ENCODE measurements at regions not wholly inside any gene's neighbourhood (a gene's known extent, or its start where the extent isn't known, plus 50 kb on each side); places are given as distances from the start of the nearest gene placed in this dataset.
"Not testable (repeated sequence)": the region's sequence is repeated elsewhere in the genome, so short reads cannot be mapped to it uniquely, and the experiment has no call there.

- DNase-seq = no peak
Observed at GRCh38 chr3:145649368-145649887, 511.6 kb downstream of the PLOD2 start.

DNA sequence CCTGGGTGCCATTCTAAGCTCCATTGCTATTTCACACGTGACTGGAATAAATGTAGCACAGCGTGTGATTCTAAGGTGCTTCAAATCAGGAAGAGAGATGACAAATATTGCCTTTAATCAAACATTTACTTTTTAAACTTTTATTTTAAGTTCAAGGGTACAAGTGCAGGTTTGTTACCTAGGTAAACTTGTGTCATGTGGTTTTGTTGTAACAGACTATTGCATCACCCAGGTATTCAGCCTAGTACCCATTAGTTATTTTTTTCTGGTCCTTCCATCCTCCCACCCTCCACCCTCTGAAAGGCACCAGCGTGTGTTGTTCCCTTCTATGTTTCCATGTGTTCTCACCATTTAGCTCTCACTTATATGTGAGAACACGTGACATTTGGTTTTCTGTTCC, 510.8 kb downstream of the PLOD2 start:
- DNase-seq = no peak

DNA sequence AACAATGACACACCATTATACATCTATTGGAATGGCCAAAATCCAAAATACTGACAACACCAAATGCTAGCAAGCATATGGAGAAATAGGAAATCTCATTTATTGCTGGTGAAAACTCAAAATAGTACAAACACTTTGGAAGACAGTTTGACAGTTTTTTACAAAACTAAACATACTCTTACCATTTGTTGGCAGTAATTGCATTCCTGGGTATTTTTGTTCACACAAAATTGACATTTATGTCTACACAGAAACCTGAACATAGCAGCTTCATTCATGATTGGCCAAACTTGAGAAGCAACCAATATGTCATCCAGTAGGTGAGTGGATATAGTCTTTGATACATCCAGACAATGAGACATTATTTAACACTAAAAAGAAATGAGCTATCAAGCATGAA, 489.9 kb downstream of the PLOD2 start:
- no peak for DNase-seq

DNA sequence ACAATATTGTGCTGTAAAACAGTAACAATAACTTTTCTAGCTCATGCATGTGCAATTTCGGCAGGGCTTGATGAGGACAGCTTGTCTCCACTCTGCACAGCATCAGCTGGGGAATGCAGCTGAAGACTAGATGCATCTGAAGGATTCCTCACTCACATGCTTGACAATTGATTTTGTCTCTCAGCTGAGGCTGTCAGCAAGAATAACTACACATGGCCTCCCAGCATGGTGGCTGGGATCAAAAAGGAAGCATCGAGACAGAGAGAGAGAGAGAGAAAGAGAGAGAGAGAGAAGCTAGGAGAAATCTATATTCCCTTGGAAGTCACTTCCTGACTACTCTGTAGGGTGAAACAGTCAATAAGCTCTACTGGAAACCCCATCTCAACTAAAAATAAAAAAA, 487.1 kb downstream of the PLOD2 start:
- DNase-seq = no peak

GRCh38 chr3:145678401-145678800, 482.6 kb downstream of the PLOD2 start:
- DNase-seq = no peak

GRCh38 chr3:145681181-145681580, 479.8 kb downstream of the PLOD2 start:
- DNase-seq = no peak

GRCh38 chr3:145687978-145688377, 473.0 kb downstream of the PLOD2 start:
- DNase-seq = not testable (repeated sequence)

GRCh38 chr3:145692751-145693150, 468.2 kb downstream of the PLOD2 start:
- DNase-seq = no peak

GRCh38 chr3:145696011-145696410, 465.0 kb downstream of the PLOD2 start:
- DNase-seq = no peak

GRCh38 chr3:145698250-145698649, 462.7 kb downstream of the PLOD2 start:
- DNase-seq = no peak

DNA sequence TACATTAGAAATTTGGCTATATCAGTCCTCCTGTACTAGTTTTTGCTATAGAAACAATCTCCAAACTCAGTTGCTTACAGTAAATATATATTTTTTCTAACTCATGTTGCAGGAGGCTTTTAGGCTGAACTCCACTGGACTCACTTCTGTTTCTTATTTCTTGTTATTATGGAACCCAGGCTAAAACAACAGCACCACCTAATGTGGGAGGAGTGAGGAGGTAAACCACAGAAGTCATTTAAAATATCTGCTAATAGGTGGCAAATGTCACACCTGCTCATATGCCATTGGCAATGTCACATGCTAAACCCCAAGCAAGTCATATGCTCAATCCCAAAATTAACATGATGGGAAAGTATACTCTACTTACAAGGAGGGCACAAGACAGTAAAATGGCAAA, 462.2 kb downstream of the PLOD2 start:
- no peak for DNase-seq

DNA sequence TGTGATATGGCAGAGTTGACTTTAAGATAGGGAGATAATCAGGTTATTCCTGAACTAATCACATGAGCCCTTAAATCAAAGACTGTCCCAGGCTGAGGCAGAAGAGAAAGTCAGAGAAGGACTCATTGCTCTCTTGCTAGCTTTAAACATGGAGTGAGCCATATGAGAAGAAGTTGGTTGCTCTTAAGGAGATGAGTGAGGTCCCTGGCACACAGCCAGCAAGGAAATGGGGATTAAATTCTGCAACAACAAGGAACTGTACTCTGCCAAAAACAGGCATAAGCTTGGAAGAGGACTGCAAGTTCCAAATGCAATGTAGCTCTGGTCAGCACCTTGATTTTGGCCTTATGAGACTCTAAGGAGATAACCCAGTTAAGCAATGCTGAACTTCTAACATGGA, 457.0 kb downstream of the PLOD2 start:
- DNase-seq = no peak

- not testable (repeated sequence) for DNase-seq
Observed at GRCh38 chr3:145709779-145710178, 451.2 kb downstream of the PLOD2 start.

DNA sequence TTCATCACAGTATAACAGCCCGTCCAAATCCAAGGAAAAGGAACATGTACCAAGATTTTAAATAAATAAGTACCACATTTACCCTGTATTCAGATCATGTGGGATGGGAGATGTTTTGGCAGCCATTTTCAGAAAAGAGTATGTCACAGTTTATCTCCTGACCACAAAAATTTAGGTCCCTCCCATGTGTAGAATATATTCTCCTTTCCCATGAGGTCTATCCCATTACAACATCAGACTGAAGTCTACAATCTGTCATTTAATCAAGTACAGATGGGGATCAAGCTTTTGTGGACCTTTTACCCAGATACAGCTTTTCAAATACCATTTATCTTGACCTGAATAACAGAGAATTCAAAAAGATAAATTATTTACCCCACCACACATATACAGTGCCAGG, 444.5 kb downstream of the PLOD2 start:
- DNase-seq = no peak

- no peak for DNase-seq
Observed at GRCh38 chr3:145719114-145719513, 441.9 kb downstream of the PLOD2 start.

DNA sequence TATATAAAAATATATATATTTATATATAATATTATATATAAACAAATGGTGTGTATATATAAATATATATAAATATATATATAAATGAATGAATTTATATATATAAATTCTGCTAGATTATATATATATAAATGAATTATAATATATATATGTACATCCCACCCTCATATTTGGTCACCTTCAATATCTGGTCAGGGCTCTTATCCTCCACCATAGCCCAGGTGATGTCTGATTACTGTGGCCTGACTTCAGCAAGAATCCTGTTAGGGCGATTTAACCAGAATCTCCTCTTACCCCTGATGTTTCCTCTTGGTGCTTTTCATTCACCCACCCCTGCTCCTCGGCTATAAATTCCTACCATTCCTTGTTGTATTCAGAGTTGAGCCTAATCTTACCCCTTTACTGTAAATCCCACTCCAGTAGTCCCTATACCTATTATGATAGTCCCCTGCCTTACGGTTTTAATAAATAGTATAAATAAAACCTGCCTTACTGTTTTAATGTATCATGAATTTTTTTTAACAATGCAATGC, 439.6 kb downstream of the PLOD2 start:
- DNase-seq = no peak

DNA sequence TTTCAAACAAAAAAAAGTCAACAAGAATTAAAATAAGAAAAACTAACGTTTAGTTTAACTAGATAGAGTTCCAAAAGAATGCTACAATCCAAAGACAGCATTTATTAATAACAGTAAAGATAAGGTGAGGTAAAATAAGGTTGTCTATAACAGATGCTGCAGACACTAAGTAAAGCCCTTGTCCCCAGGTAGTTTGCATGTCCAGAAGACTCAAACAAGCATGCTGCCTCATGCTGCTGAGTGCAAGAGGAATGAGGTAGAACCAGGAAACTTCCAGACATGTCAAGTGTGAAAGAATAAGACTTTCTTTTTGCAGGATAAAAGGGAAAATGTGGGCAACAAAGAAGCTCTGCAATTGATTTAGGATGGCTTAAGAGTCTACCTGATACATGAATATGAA, 439.2 kb downstream of the PLOD2 start:
- no peak for DNase-seq

- no peak for DNase-seq
Observed at GRCh38 chr3:145727476-145727875, 433.5 kb downstream of the PLOD2 start.

- DNase-seq = peak; percentile 63
Observed at GRCh38 chr3:145735631-145736030, 425.4 kb downstream of the PLOD2 start.

DNA sequence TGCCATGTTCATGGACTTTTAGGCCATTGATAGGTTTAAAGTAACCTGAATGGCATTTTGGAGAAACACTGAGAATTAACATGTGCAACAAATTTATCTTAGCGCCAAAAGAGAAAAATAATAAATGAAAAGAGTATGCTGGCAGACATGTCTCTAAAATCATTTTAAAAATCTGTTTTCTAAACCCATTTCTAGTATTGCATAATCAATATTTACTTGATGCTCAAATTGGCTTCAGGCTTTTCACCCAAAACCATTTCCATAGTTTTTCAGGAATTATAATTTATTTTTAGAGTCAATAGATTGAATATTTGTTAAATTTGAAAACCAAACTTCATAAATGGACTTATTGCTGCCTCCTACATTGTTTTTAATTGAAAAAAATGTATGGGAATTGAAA, 423.0 kb downstream of the PLOD2 start:
- DNase-seq = no peak

DNA sequence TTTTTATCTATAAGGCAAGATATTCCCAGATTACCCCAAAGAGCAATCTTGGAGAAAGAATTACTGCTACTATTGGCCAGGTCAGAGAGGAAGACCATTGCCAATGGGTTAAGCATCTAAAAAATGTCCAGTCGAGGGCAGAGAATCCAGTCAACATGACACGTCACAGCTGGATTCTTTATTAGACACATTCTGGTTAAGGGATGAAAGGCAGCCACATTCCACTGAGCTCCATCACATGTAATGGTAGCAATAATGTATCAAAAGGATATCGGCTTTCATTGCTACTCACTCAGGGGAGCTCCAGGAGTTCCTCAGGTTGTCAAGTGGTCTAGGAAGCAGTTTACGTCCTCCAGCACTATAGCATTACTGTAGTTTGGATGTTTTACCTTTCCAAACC, 421.1 kb downstream of the PLOD2 start:
- peak; percentile 63 for DNase-seq

- no peak for DNase-seq
Observed at GRCh38 chr3:145750657-145751056, 410.3 kb downstream of the PLOD2 start.

- no peak for DNase-seq
Observed at GRCh38 chr3:145752576-145752975, 408.4 kb downstream of the PLOD2 start.

DNA sequence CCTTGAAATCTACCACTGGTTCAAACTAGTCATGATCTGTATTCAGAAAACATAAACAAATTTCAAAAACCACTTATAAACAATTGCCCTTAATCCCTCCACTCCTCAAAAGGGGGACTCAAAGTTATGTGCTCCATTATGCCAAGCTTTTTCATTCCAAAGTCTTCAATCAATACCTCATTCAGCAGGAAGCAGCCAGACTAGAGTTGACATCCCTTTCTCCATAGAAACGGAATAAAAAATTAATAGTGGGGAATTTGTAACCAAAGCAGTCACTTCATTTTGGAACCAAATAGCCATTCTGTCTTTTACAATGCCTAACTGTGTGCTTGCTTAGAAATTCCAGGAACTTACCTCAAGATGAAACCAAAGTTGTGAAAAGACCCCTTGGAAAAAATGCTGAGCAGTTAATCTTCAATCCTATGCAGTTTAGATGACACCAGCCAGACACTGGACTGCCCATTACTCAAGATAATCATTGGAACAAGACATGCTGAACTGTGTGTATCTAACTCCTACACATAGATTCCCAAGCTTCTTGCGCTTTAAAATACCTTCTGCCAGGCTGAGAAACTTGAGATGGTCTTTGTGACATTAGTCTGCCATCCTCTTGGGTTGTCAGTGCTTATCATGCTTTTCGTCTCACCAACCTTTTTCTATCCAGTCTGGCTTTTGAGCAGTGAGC, 406.2 kb downstream of the PLOD2 start:
- no peak for DNase-seq

- DNase-seq = no peak
Observed at GRCh38 chr3:145760036-145760435, 400.9 kb downstream of the PLOD2 start.
